ENCODE measurements at regions not wholly inside any gene's neighbourhood (a gene's known extent, or its start where the extent isn't known, plus 50 kb on each side); places are given as distances from the start of the nearest gene placed in this dataset.

- Histone ChIP-seq H3K4me1 (ENCODE audit: control insufficient read depth in 3 of 3, insufficient read depth in 2 of 3, low read depth in 1 of 3, low read length in 2 of 3) (peaks cover 0 to 17% (median 5%) of the 10 kb centered on the region in 3 donors), H3K4me3 (ENCODE audit: low read depth in 1 of 3, low read length in 3 of 3) (no peak overlapping the region), H3K9me3 (ENCODE audit: control insufficient read depth in 2 of 2, insufficient read depth in 1 of 2, low read depth in 1 of 2, low read length in 1 of 2) (no peaks in the 10 kb centered on the region), H3K27me3 (ENCODE audit: control insufficient read depth in 3 of 3, insufficient read depth in 3 of 3, low read length in 3 of 3) (peaks cover 0 to 2% (median 0%) of the 10 kb centered on the region in 3 donors), H3K27ac (ENCODE audit: low read depth in 1 of 3, low read length in 2 of 3) (no peak overlapping the region), H3K36me3 (ENCODE audit: control insufficient read depth in 3 of 3, insufficient read depth in 2 of 3, low read depth in 1 of 3, low read length in 3 of 3) (no peaks in the 10 kb centered on the region)
- FAIRE-seq (no peak), DNase-seq (no peak)
- 93 to 98% (median 97%) methylated on average over 3 of the region's 3 CpGs for WGBS, 3 donors
Observed at GRCh38 chr5:135181653-135182052, 147.6 kb upstream of the PITX1 start.

GRCh38 chr5:135179308-135179980, 145.4 kb upstream of the PITX1 start:
- WGBS, 3 donors: 67 to 79% (median 78%) methylated on average over 11 of the region's 11 CpGs
- no peaks in the 10 kb centered on the region for H3K36me3 ChIP-seq (ENCODE audit: control insufficient read depth in 3 of 3, insufficient read depth in 2 of 3, low read depth in 1 of 3, low read length in 3 of 3)
- no peak overlapping the region for H3K4me3 ChIP-seq (ENCODE audit: low read depth in 1 of 3, low read length in 3 of 3)
- H3K27ac ChIP-seq (ENCODE audit: low read depth in 1 of 3, low read length in 2 of 3): no peak overlapping the region
- H3K9me3 ChIP-seq (ENCODE audit: control insufficient read depth in 2 of 2, insufficient read depth in 1 of 2, low read depth in 1 of 2, low read length in 1 of 2): no peaks in the 10 kb centered on the region
- peaks cover 0 to 6% (median 0%) of the 10 kb centered on the region in 3 donors for H3K4me1 ChIP-seq (ENCODE audit: control insufficient read depth in 3 of 3, insufficient read depth in 2 of 3, low read depth in 1 of 3, low read length in 2 of 3)
- DNase-seq: peak in 1 of 2 donors; percentile 16
- FAIRE-seq: no peak
- peaks cover 0 to 2% (median 0%) of the 10 kb centered on the region in 3 donors for H3K27me3 ChIP-seq (ENCODE audit: control insufficient read depth in 3 of 3, insufficient read depth in 3 of 3, low read length in 3 of 3)

- H3K9me3 ChIP-seq (ENCODE audit: control insufficient read depth in 2 of 2, insufficient read depth in 1 of 2, low read depth in 1 of 2, low read length in 1 of 2): no peaks in the 10 kb centered on the region
- FAIRE-seq: no peak
- no peak overlapping the region for H3K4me3 ChIP-seq (ENCODE audit: low read depth in 1 of 3, low read length in 3 of 3)
- no peaks in the 10 kb centered on the region for H3K36me3 ChIP-seq (ENCODE audit: control insufficient read depth in 3 of 3, insufficient read depth in 2 of 3, low read depth in 1 of 3, low read length in 3 of 3)
- WGBS, 3 donors: 74 to 79% (median 77%) methylated on average over 14 of the region's 14 CpGs
- DNase-seq: no peak
- peaks cover 0 to 2% (median 0%) of the 10 kb centered on the region in 3 donors for H3K27me3 ChIP-seq (ENCODE audit: control insufficient read depth in 3 of 3, insufficient read depth in 3 of 3, low read length in 3 of 3)
- H3K27ac ChIP-seq (ENCODE audit: low read depth in 1 of 3, low read length in 2 of 3): no peak overlapping the region
- H3K4me1 ChIP-seq (ENCODE audit: control insufficient read depth in 3 of 3, insufficient read depth in 2 of 3, low read depth in 1 of 3, low read length in 2 of 3): peaks cover 0 to 3% (median 0%) of the 10 kb centered on the region in 3 donors
Observed at GRCh38 chr5:135178476-135179155, 144.6 kb upstream of the PITX1 start.

- Histone ChIP-seq H3K4me1 (ENCODE audit: control insufficient read depth in 3 of 3, insufficient read depth in 2 of 3, low read depth in 1 of 3, low read length in 2 of 3) (peaks cover 0 to 3% (median 0%) of the 10 kb centered on the region in 3 donors), H3K4me3 (ENCODE audit: low read depth in 1 of 3, low read length in 3 of 3) (no peak overlapping the region), H3K27ac (ENCODE audit: low read depth in 1 of 3, low read length in 2 of 3) (no peak overlapping the region), H3K36me3 (ENCODE audit: control insufficient read depth in 3 of 3, insufficient read depth in 2 of 3, low read depth in 1 of 3, low read length in 3 of 3) (no peaks in the 10 kb centered on the region), H3K9me3 (ENCODE audit: control insufficient read depth in 2 of 2, insufficient read depth in 1 of 2, low read depth in 1 of 2, low read length in 1 of 2) (no peaks in the 10 kb centered on the region), H3K27me3 (ENCODE audit: control insufficient read depth in 3 of 3, insufficient read depth in 3 of 3, low read length in 3 of 3) (peaks cover 0 to 2% (median 0%) of the 10 kb centered on the region in 3 donors)
- no peak for FAIRE-seq
- DNase-seq: no peak
- WGBS, 3 donors: 83 to 95% (median 84%) methylated on average over 4 of the region's 4 CpGs
Observed at GRCh38 chr5:135177591-135177990, 143.6 kb upstream of the PITX1 start.

GRCh38 chr5:135176991-135177390, 143.0 kb upstream of the PITX1 start:
- Histone ChIP-seq H3K9me3 (ENCODE audit: control insufficient read depth in 2 of 2, insufficient read depth in 1 of 2, low read depth in 1 of 2, low read length in 1 of 2) (no peaks in the 10 kb centered on the region), H3K4me3 (ENCODE audit: low read depth in 1 of 3, low read length in 3 of 3) (no peak overlapping the region), H3K27me3 (ENCODE audit: control insufficient read depth in 3 of 3, insufficient read depth in 3 of 3, low read length in 3 of 3) (peaks cover 0 to 2% (median 0%) of the 10 kb centered on the region in 3 donors), H3K27ac (ENCODE audit: low read depth in 1 of 3, low read length in 2 of 3) (no peak overlapping the region), H3K4me1 (ENCODE audit: control insufficient read depth in 3 of 3, insufficient read depth in 2 of 3, low read depth in 1 of 3, low read length in 2 of 3) (peaks cover 0 to 3% (median 0%) of the 10 kb centered on the region in 3 donors), H3K36me3 (ENCODE audit: control insufficient read depth in 3 of 3, insufficient read depth in 2 of 3, low read depth in 1 of 3, low read length in 3 of 3) (no peaks in the 10 kb centered on the region)
- no peak for DNase-seq
- FAIRE-seq: no peak
- 91 to 96% (median 94%) methylated on average over 7 of the region's 7 CpGs for WGBS, 3 donors

- Histone ChIP-seq H3K27me3 (ENCODE audit: control insufficient read depth in 3 of 3, insufficient read depth in 3 of 3, low read length in 3 of 3) (peaks cover 0 to 2% (median 0%) of the 10 kb centered on the region in 3 donors), H3K4me3 (ENCODE audit: low read depth in 1 of 3, low read length in 3 of 3) (no peak overlapping the region), H3K9me3 (ENCODE audit: control insufficient read depth in 2 of 2, insufficient read depth in 1 of 2, low read depth in 1 of 2, low read length in 1 of 2) (no peaks in the 10 kb centered on the region), H3K27ac (ENCODE audit: low read depth in 1 of 3, low read length in 2 of 3) (no peak overlapping the region), H3K4me1 (ENCODE audit: control insufficient read depth in 3 of 3, insufficient read depth in 2 of 3, low read depth in 1 of 3, low read length in 2 of 3) (peaks cover 0 to 2% (median 0%) of the 10 kb centered on the region in 3 donors), H3K36me3 (ENCODE audit: control insufficient read depth in 3 of 3, insufficient read depth in 2 of 3, low read depth in 1 of 3, low read length in 3 of 3) (no peaks in the 10 kb centered on the region)
- DNase-seq (no peak), FAIRE-seq (no peak)
- 78 to 85% (median 83%) methylated on average over 8 of the region's 8 CpGs for WGBS, 3 donors
Observed at GRCh38 chr5:135174315-135175096, 140.5 kb upstream of the PITX1 start.

- Histone ChIP-seq H3K9me3 (ENCODE audit: control insufficient read depth in 2 of 2, insufficient read depth in 1 of 2, low read depth in 1 of 2, low read length in 1 of 2) (no peaks in the 10 kb centered on the region), H3K27me3 (ENCODE audit: control insufficient read depth in 3 of 3, insufficient read depth in 3 of 3, low read length in 3 of 3) (no peaks in the 10 kb centered on the region), H3K4me1 (ENCODE audit: control insufficient read depth in 3 of 3, insufficient read depth in 2 of 3, low read depth in 1 of 3, low read length in 2 of 3) (no peaks in the 10 kb centered on the region), H3K4me3 (ENCODE audit: low read depth in 1 of 3, low read length in 3 of 3) (no peak overlapping the region), H3K36me3 (ENCODE audit: control insufficient read depth in 3 of 3, insufficient read depth in 2 of 3, low read depth in 1 of 3, low read length in 3 of 3) (no peaks in the 10 kb centered on the region), H3K27ac (ENCODE audit: low read depth in 1 of 3, low read length in 2 of 3) (no peak overlapping the region)
- FAIRE-seq: no peak
- DNase-seq: no peak
- WGBS, 3 donors: 77 to 84% (median 77%) methylated on average over 6 of the region's 6 CpGs
Observed at GRCh38 chr5:135173662-135174290, 139.7 kb upstream of the PITX1 start.

- Histone ChIP-seq H3K4me3 (ENCODE audit: low read depth in 1 of 3, low read length in 3 of 3) (no peak overlapping the region), H3K27ac (ENCODE audit: low read depth in 1 of 3, low read length in 2 of 3) (no peak overlapping the region), H3K36me3 (ENCODE audit: control insufficient read depth in 3 of 3, insufficient read depth in 2 of 3, low read depth in 1 of 3, low read length in 3 of 3) (no peaks in the 10 kb centered on the region), H3K9me3 (ENCODE audit: control insufficient read depth in 2 of 2, insufficient read depth in 1 of 2, low read depth in 1 of 2, low read length in 1 of 2) (no peaks in the 10 kb centered on the region), H3K27me3 (ENCODE audit: control insufficient read depth in 3 of 3, insufficient read depth in 3 of 3, low read length in 3 of 3) (no peaks in the 10 kb centered on the region), H3K4me1 (ENCODE audit: control insufficient read depth in 3 of 3, insufficient read depth in 2 of 3, low read depth in 1 of 3, low read length in 2 of 3) (no peaks in the 10 kb centered on the region)
- 53 to 89% (median 53%) methylated on average over 2 of the region's 2 CpGs for WGBS, 3 donors
- FAIRE-seq (no peak), DNase-seq (no peak)
Observed at GRCh38 chr5:135172718-135173117, 138.7 kb upstream of the PITX1 start.
